Tibial nerve (tissue), 4 donors: ENCODE measurements at regions not wholly inside any gene's neighbourhood (a gene's known extent, or its start where the extent isn't known, plus 50 kb on each side); places are given as distances from the start of the nearest gene placed in this dataset.

Experiments
- EP300 ChIP-seq, 2 donors: sonication (generic); formaldehyde crosslinking; IDR thresholded peaks; one replicate each; pipeline ENCODE4 v1.6.1; 2017; ENCODE audit warnings: antibody characterized with exemption in 2 of 2, mild to moderate bottlenecking in 1 of 2
- POLR2A ChIP-seq, 2 donors: fragments of 450-650 bp; IDR thresholded peaks; one replicate each; pipeline ENCODE4 v1.6.1; 2017; ENCODE audit warnings: antibody characterized with exemption in 2 of 2, mild to moderate bottlenecking in 2 of 2, moderate library complexity in 2 of 2
- TF ChIP-seq, protein P1 (sequence below), 5 experiments: fragments of 200-600 bp in 3 of 5; fragments of 450-650 bp in 2 of 5; sonication (generic) in 3 of 5; IDR thresholded peaks; one replicate each; pipeline ENCODE4 v1.5.1; 2016 to 2019; ENCODE audit warnings: antibody characterized with exemption in 5 of 5, mild to moderate bottlenecking in 3 of 5, moderate library complexity in 2 of 5

DNA sequence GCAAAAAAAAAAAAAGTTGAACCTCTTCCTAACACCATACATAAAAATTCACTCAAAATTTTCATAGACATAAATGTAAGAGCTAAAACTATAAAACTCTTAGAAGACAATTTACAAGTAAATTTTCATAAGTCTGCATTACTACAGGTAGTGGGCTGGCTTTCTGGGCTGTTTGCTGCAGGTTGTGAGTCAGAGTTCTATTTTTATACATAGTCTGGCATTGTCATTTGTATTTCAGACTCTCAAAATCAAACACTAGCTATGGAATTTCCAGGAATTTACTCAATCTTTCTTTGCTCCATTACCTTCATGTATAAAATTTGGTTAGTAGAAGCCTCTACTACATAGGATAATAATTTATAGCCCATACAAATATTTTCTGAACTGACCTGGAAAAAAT is 227.2 kb downstream of the COX18 start:
- TF ChIP-seq, protein P1, sequence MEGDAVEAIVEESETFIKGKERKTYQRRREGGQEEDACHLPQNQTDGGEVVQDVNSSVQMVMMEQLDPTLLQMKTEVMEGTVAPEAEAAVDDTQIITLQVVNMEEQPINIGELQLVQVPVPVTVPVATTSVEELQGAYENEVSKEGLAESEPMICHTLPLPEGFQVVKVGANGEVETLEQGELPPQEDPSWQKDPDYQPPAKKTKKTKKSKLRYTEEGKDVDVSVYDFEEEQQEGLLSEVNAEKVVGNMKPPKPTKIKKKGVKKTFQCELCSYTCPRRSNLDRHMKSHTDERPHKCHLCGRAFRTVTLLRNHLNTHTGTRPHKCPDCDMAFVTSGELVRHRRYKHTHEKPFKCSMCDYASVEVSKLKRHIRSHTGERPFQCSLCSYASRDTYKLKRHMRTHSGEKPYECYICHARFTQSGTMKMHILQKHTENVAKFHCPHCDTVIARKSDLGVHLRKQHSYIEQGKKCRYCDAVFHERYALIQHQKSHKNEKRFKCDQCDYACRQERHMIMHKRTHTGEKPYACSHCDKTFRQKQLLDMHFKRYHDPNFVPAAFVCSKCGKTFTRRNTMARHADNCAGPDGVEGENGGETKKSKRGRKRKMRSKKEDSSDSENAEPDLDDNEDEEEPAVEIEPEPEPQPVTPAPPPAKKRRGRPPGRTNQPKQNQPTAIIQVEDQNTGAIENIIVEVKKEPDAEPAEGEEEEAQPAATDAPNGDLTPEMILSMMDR (IDR thresholded peaks at IDR 0.05) = no peak
- TF ChIP-seq POLR2A (IDR thresholded peaks at IDR 0.05) (no peak), EP300 (IDR thresholded peaks at IDR 0.05) (no peak)
